HS-5 (cell line): ENCODE measurements at regions not wholly inside any gene's neighbourhood (a gene's known extent, or its start where the extent isn't known, plus 50 kb on each side); places are given as distances from the start of the nearest gene placed in this dataset.
A peak's percentile ranks its signal among the peaks of the same experiment; 100 is the strongest.

ENCODE experiments used
- DNase-seq: peaks from one replicate; pipeline ENCODE4 v3.0.0-alpha.2; 2012; ENCODE audit warnings: low read depth

DNA sequence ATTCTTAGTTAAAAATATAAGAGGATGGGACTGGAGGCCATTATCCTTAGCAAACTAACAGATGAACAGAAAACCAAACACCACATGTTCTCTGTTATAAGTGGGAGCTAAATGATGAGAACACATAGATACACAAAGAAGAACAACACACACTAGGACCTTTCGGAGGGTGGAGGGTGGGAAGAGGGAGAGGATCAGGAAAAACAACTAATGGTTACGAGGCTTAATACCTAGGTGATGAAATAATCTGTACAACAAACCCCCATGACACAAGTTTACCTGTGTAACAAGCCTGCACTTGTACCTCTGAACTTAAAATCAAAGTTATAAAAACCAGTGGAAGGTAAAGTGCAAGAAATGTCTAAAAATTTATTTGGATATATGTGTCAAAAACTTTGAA lies 1047.4 kb upstream of the C9orf72 start:
- DNase-seq = no peak

DNA sequence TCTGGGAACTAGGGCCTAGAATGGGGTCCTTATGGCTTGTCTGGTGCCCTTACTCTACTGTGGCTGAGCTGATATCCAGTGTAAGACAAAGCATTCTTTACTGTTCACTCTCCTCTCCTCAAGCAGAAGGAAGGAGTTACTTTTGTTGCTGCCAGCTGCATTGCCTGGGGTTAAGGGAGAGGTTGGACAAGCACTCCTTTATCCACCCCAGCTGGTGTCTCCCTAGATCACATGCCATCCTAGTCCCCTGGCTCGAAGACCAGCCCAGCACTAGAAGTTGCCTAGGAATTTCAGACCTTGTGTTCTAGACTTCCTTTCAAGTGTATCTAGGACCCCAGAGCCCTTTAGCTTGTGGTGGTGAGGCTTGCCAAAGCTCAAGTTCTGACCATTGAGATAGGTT lies 1051.5 kb upstream of the C9orf72 start:
- DNase-seq = no peak

DNA sequence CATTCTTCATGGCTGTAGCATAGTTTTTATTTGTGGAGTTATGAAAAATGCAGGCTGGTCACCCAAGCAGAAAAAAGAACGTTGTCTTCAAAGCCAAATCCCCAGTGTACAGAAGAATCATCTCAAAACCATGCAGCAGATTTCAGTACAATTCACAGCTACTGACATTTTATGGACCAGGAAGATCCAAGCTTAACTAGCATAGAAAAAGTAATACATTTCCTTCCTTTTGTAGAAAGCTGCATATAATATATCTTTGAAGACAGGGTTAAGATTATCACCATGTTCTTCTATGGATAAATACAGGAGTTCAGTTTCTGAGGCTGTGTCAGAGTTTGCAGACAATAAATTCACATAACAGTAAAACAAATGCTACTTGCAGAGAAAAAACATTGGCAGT lies 1054.8 kb upstream of the C9orf72 start:
- DNase-seq = no peak

- no peak for DNase-seq
Measured at GRCh38 chr9:28648723-28649122, 1075.4 kb upstream of the C9orf72 start.

DNA sequence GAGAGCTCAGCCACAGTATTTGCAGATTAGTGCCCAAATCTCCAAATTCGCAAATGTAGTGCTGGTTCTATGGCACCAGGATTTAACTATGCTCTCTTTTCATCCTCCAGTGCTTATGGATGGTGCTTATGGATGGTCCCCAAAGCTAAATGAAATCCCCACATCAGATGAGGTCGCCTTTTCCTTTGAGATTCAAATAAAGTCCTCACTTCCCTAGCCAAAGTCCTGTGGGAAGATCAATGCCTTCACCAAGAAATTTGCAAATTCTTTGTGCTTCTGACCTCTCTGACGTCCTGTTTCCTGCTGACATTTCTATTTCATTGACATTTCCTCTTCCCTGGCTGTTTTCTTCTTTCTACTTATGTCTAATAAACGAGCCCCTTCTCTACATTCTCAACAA lies 1077.0 kb upstream of the C9orf72 start:
- DNase-seq = no peak

GRCh38 chr9:28651050-28651722 lies 1077.9 kb upstream of the C9orf72 start:
- no peak for DNase-seq

- no peak for DNase-seq
Measured at GRCh38 chr9:28653216-28653615, 1079.9 kb upstream of the C9orf72 start.

DNA sequence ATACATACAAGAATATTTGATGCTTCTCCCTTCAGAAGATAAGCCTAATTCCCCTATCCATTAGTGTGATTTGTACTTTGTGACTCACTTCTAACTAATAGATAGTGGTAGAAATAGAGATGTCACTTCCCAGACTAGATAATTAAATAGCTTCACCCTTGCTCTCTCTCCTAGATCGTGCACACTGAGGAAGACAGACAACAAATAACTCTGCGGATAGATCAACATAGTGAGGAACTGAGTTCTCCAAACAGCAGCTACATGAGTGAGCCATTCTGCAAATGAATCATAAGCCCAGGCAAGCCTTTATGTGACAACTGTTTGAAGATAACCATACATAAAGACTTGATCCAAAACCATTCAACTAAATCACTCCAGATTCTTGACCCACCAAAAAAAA lies 1083.4 kb upstream of the C9orf72 start:
- no peak for DNase-seq

GRCh38 chr9:28661853-28662252 lies 1088.6 kb upstream of the C9orf72 start:
- DNase-seq = no peak

DNA sequence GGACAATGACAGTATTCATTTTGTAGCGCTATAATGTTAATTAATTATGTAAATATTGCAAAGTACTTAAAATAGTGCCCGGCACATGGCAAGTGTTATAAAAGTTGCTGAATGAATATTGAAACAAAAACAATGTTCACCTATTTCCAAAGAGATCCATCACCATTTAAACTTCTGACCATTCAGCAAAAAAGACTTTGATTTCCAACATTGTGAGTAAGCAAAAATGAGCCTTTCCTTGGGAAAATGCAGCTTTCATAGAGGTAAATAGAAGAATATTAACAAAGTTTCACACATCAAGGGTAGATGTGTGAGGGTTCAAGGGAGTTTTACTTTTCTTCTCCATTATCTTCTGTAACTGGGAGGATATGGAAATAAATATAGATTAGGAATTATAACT lies 1089.4 kb upstream of the C9orf72 start:
- DNase-seq = no peak

- DNase-seq = no peak
Measured at GRCh38 chr9:28668158-28668557, 1094.9 kb upstream of the C9orf72 start.

GRCh38 chr9:28671000-28671399 lies 1097.7 kb upstream of the C9orf72 start:
- DNase-seq = no peak

DNA sequence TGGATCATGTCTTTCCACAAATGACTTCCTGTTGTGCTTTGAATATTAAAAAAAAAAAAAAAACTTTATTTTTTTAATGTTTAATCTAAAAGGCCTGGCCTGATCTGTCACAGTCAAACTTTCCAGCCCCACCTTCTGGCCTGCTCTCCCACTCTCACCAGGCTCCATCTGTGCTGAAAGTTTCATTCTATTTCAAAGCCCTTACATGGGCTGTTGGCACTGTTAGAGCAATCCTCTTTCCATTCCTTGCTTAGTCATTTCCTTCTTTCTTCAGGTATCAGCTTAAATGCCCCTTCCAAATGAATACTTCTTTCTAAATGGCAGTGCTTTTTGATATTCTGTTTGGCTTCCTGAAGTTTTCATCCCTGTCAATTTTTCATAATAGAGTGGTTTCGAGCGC lies 1104.8 kb upstream of the C9orf72 start:
- DNase-seq = no peak

- no peak for DNase-seq
Measured at GRCh38 chr9:28688172-28688571, 1114.9 kb upstream of the C9orf72 start.

DNA sequence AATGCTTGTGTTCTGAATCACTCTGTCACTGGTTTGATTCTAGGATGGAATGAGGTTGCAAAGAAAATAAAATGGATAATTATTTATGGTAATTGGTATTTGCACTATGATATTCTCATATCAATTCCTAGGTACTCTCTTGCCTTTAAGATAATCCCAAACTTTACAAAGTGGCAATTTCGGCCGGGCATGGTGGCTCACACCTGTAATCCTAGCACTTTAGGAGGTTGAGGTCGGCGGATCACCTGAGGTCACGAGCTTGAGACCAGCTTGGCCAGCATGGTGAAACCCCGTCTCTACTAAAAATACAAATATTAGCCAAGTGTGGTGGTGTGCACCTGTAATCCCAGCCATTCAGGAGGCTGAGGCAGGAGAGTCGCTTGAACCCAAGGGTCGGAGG lies 1118.7 kb upstream of the C9orf72 start:
- DNase-seq = no peak

- no peak for DNase-seq
Measured at GRCh38 chr9:28696960-28697359, 1123.7 kb upstream of the C9orf72 start.

DNA sequence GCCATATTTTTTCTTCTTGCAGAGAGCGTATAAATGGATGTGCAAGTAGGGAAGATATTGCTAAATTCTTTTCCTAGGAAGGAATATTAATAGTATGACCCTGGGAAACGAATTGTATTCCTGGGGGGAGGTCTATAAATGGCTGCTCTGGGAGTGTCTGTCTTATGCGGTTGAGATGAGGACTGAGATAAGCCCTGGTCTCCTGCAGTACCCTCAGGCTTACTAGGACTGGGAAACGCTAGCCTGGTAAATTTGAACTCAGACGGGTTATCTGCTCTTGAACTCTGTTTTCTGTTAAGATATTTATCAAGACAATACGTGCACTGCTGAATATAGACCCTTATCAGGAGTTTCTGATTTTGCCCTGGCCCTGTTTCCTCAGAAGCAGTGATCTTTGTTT lies 1126.4 kb upstream of the C9orf72 start:
- DNase-seq = no peak

DNA sequence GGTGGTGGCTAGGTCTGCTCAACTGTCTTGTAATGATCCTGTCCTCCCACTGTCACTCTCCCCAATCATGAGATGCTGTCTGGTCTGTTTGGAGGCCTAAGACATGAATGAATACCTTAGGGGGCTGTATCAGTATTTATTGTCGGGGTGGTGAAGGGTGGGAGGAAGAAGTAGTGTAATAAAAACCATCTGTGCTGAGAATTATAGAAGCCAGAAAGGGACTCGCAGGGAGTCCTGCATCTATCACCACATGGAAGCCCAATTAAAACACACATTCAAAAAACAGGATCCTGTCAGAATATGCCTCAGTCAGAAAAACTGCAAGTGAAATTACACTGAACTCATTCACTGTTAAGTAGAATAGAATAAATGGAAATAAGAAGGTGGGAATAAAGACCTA lies 1134.3 kb upstream of the C9orf72 start:
- no peak for DNase-seq

DNA sequence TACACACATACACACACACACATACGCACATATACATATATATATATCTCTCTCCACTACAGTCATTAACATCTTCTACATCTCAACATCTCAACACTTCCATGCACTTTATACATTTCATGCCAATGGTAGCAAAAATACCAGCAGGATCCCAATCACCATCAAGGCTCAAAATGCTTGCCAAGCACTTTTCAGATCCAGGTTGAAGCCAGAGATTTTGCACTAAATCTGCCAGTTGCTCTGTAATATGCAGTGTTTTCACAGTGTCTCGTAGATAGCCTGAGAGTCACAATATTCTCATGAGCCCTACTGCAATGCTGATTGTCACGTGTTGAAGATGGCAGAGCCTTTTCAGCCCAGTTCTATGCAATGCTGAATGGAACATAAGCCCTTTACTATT lies 1140.9 kb upstream of the C9orf72 start:
- no peak for DNase-seq

- DNase-seq = no peak
Measured at GRCh38 chr9:28718226-28718625, 1144.9 kb upstream of the C9orf72 start.

- peak; percentile 10 for DNase-seq
Measured at GRCh38 chr9:28720746-28721145, 1147.5 kb upstream of the C9orf72 start.

DNA sequence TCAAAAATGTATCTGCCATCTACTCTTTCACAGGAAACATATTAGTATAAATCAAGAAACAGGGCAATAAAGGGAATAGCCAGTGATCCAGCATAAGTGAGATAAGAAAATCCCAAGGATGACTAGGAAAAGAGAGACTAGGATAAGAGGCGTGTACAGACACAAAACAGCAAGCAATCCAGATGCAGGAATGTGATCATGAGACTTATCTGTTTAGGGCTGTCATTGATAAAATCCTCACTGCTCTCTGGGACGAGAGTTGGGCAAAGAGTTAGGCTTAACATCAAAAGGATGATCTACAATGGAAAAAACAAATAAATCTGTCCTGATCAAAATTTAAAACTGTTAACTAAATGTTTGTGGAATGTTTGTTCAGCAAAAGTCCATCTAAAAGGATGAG lies 1156.8 kb upstream of the C9orf72 start:
- no peak for DNase-seq

GRCh38 chr9:28735738-28736342 lies 1162.6 kb upstream of the C9orf72 start:
- no peak for DNase-seq

- DNase-seq = no peak
Measured at GRCh38 chr9:28741459-28741858, 1168.2 kb upstream of the C9orf72 start.
